IPS DF 6.9 (cell line): ENCODE measurements at regions not wholly inside any gene's neighbourhood (a gene's known extent, or its start where the extent isn't known, plus 50 kb on each side); places are given as distances from the start of the nearest gene placed in this dataset.
"Not testable (repeated sequence)": the region's sequence is repeated elsewhere in the genome, so short reads cannot be mapped to it uniquely, and the experiment has no call there.

Experiments used
- DNase-seq: peaks from one replicate; pipeline ENCODE4 v3.0.0-alpha.2; 2013; ENCODE audit warnings: low read depth, low spot score
- H3K27ac ChIP-seq: one replicate; pipeline ENCODE4 v1.5.1; 2013; ENCODE audit warnings: low read length, control low read depth
- H3K27me3 ChIP-seq: 2 replicates; pipeline ENCODE4 v1.6.1; 2013; ENCODE audit warnings: mild to moderate bottlenecking, low read length; ENCODE audit not compliant: control insufficient read depth, insufficient read depth
- H3K36me3 ChIP-seq: 2 replicates; pipeline ENCODE4 v1.6.1; 2013; ENCODE audit warnings: low read length; ENCODE audit not compliant: control insufficient read depth, insufficient read depth
- H3K4me1 ChIP-seq: 2 replicates; pipeline ENCODE4 v1.6.1; 2013; ENCODE audit warnings: low read length; ENCODE audit not compliant: control insufficient read depth, insufficient read depth
- H3K4me3 ChIP-seq: 2 replicates; pipeline ENCODE4 v1.5.1; 2013; ENCODE audit warnings: mild to moderate bottlenecking, low read length
- H3K9me3 ChIP-seq: 2 replicates; pipeline ENCODE4 v1.6.1; 2013; ENCODE audit warnings: low read length, inconsistent platforms; ENCODE audit not compliant: control insufficient read depth, insufficient read depth
- WGBS: extraction: QIAGEN DNeasy Blood & Tissue Kit; methylation state at CpG from one replicate; pipeline ENCODE4 v1.1.7; 2013; ENCODE audit warnings: mixed read lengths, missing lambda C conversion rate; ENCODE audit not compliant: insufficient read length, insufficient coverage; 5-methylcytosine and 5-hydroxymethylcytosine counted together

DNA sequence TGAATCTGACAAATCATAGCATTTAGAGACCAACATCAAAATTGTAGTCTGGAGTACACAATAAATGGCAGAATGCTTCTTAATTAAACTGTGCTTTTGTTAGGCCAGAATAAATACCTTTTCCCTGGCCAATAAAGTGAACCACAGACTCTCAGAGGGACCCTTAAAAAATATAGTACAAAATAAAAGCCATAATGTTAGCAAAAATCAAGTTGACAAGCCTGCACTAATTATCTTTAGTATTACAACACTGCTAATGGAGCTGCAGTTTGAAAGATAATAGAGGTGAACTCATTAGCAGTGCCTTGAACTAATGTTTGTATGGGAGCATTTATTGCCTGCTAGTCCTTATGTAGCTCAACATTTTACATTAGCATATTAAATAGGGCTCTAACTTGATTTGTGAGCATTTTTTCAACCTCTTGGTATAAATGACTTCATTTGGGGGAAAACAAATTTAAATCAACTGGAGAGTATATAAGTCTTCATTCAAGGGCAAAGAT lies 801.3 kb downstream of the EPHA3 start:
- Histone ChIP-seq H3K4me1 (no peaks in the 10 kb centered on the region), H3K27me3 (no peaks in the 10 kb centered on the region), H3K36me3 (no peaks in the 10 kb centered on the region), H3K4me3 (no peak overlapping the region), H3K9me3 (no peaks in the 10 kb centered on the region), H3K27ac (no peak overlapping the region)
- no peak for DNase-seq

GRCh38 chr3:89912031-89912430 lies 804.6 kb downstream of the EPHA3 start:
- no peak for DNase-seq
- H3K27me3 ChIP-seq, result no peaks in the 10 kb centered on the region; the same call in 1 of the 2 replicates
- no peaks in the 10 kb centered on the region for H3K4me1 ChIP-seq
- no peaks in the 10 kb centered on the region for H3K9me3 ChIP-seq
- H3K27ac ChIP-seq, result no peak overlapping the region
- H3K36me3 ChIP-seq, result no peaks in the 10 kb centered on the region
- no peak overlapping the region for H3K4me3 ChIP-seq
- WGBS, result no CpG with 5 or more reads among the region's 6 CpGs

DNA sequence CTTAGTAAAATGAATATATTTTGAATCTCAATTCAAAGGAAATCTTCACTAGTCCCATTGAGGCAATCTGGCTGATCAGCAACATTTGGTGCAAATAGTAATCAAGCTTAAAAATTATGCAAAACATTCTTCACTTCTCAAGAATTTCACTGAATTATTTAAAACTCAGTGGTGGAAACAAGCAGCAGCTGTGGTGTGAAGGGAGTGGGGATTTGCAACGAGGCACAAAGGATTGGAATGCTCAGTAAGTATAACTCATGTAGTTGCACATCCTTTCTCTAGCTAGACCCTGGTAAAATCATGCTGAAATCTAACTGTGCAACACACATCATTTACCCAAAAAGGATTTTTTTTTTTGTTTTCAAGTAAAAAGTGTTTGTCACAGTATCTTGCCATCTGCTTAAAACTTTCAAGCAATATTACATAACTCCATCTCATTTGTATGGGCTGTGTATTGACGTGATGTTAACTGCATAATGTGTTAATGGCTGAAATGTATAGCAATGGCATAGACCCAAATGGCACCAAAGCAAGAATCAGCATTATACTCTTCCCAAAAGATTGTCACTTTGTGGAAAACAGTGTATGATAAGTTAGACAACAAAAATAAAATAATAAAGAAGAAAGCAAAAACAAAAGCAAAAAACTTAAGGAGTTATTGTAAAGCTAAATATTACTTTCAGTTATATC lies 816.6 kb downstream of the EPHA3 start:
- Histone ChIP-seq H3K4me1 (no peaks in the 10 kb centered on the region), H3K9me3 (no peaks in the 10 kb centered on the region), H3K27me3 (no peaks in the 10 kb centered on the region), H3K27ac (no peak overlapping the region), H3K36me3 (no peaks in the 10 kb centered on the region), H3K4me3 (no peak overlapping the region)
- DNase-seq, result no peak
- WGBS, result no CpG with 5 or more reads among the region's 2 CpGs

DNA sequence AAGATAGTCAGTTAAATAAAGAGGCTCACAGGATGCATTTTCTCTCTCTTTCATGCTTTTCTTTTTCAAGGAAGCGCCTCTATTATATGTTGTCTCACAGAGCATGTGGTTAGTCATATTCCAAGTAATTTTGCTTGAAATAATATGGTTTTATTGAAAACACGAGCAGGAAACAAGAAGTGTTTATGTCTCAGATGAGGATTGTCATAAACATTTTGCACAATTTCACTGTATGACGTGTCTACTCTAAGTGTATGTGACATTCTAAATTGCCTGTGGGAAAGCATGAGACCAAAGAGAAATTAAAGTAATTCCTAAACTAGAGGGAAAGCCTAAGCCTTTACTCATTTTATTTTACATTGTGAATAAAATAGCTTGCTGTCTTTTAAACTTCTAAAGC lies 818.6 kb downstream of the EPHA3 start:
- no peaks in the 10 kb centered on the region for H3K27me3 ChIP-seq
- no peaks in the 10 kb centered on the region for H3K4me1 ChIP-seq
- DNase-seq, result no peak
- H3K9me3 ChIP-seq, result no peaks in the 10 kb centered on the region
- no peaks in the 10 kb centered on the region for H3K36me3 ChIP-seq
- WGBS, result no CpG with 5 or more reads among the region's 3 CpGs
- no peak overlapping the region for H3K27ac ChIP-seq
- H3K4me3 ChIP-seq, result no peak overlapping the region

- no peaks in the 10 kb centered on the region for H3K4me1 ChIP-seq
- H3K36me3 ChIP-seq, result no peaks in the 10 kb centered on the region
- no peak overlapping the region for H3K4me3 ChIP-seq
- H3K27ac ChIP-seq, result no peak overlapping the region
- no peaks in the 10 kb centered on the region for H3K9me3 ChIP-seq
- no CpG with 5 or more reads among the region's 5 CpGs for WGBS
- no peaks in the 10 kb centered on the region for H3K27me3 ChIP-seq
- DNase-seq, result no peak
These were observed 825.5 kb downstream of the EPHA3 start for GRCh38 chr3:89932882-89933281.

- WGBS, result no CpG with 5 or more reads among the region's 14 CpGs
These were observed 837.0 kb downstream of the EPHA3 start for GRCh38 chr3:89944461-89944860.

GRCh38 chr3:89946884-89947283 lies 839.5 kb downstream of the EPHA3 start:
- Histone ChIP-seq H3K36me3 (no peaks in the 10 kb centered on the region), H3K4me1 (no peaks in the 10 kb centered on the region), H3K4me3 (no peak overlapping the region), H3K9me3 (no peaks in the 10 kb centered on the region), H3K27ac (no peak overlapping the region), H3K27me3 (no peaks in the 10 kb centered on the region)
- WGBS, result no CpG with 5 or more reads among the region's 1 CpG
- DNase-seq, result no peak

More at GRCh38 chr3:89944461-89944860, 837.0 kb downstream of the EPHA3 start:
- not testable (repeated sequence) for H3K9me3 ChIP-seq, H3K4me1 ChIP-seq, H3K36me3 ChIP-seq, H3K27me3 ChIP-seq, DNase-seq, H3K27ac ChIP-seq, H3K4me3 ChIP-seq

GRCh38 chr3:89947337-89947954 lies 840.0 kb downstream of the EPHA3 start:
- no peaks in the 10 kb centered on the region for H3K27me3 ChIP-seq
- no peaks in the 10 kb centered on the region for H3K4me1 ChIP-seq
- no peaks in the 10 kb centered on the region for H3K36me3 ChIP-seq
- no peak overlapping the region for H3K4me3 ChIP-seq
- H3K27ac ChIP-seq, result no peak overlapping the region
- H3K9me3 ChIP-seq, result no peaks in the 10 kb centered on the region
- no CpG with 5 or more reads among the region's 5 CpGs for WGBS
- no peak for DNase-seq

DNA sequence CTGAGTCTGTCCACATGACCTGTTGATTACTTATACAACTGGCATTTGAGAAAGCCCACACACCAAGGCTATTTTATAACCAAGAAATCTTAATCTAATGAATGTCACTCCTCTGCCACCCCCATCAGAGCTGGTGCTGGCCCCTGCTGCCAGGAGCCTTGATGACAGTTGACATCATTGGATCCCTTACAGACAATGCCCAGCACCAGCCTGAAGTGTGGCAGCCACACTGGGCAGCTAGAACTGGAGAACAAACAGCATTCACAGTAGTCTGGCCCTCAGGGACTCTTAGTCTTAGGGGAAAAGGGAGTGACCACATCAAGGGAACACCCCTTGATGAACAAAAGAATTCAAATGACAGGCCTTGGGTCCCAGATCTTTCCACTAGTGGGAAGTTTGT lies 840.6 kb downstream of the EPHA3 start:
- H3K4me1 ChIP-seq, result no peaks in the 10 kb centered on the region
- no peak for DNase-seq

GRCh38 chr3:89950772-89951171 lies 843.4 kb downstream of the EPHA3 start:
- no peaks in the 10 kb centered on the region for H3K9me3 ChIP-seq

More for the DNA sequence above, 840.6 kb downstream of the EPHA3 start:
- Histone ChIP-seq H3K9me3 (no peaks in the 10 kb centered on the region), H3K27me3 (no peaks in the 10 kb centered on the region), H3K4me3 (no peak overlapping the region), H3K27ac (no peak overlapping the region), H3K36me3 (no peaks in the 10 kb centered on the region)

DNA sequence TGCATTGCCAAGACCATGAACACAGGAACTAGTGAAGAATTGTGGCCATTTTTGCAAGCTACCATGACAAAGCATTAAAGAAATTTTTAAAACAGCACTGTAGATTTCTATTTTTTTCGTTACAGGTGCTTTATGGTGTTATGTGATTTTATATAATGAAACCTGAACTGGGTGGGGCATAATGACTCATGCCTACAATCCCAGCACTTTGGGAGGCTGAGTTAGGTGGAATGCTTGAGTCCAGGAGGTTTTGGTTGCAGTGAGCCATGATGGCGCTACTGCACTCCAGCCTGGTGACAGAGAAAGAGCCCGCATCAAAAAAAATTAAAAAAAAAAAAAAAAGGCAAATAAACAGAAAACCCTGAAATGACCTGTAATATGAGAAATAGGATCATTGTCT lies 846.7 kb downstream of the EPHA3 start:
- Histone ChIP-seq H3K27ac (no peak overlapping the region), H3K9me3 (no peaks in the 10 kb centered on the region), H3K4me1 (no peaks in the 10 kb centered on the region), H3K36me3 (no peaks in the 10 kb centered on the region), H3K27me3 (no peaks in the 10 kb centered on the region), H3K4me3 (no peak overlapping the region)
- whole genome bisulfite sequencing, result no CpG with 5 or more reads among the region's 3 CpGs
- no peak for DNase-seq

More at GRCh38 chr3:89950772-89951171, 843.4 kb downstream of the EPHA3 start:
- Histone ChIP-seq H3K36me3 (no peaks in the 10 kb centered on the region), H3K27me3 (no peaks in the 10 kb centered on the region), H3K4me1 (no peaks in the 10 kb centered on the region), H3K27ac (no peak overlapping the region), H3K4me3 (no peak overlapping the region)
- WGBS, result no CpG with 5 or more reads among the region's 1 CpG
- no peak for DNase-seq
